Neural progenitor cell (in vitro differentiated cells): ENCODE measurements at regions not wholly inside any gene's neighbourhood (a gene's known extent, or its start where the extent isn't known, plus 50 kb on each side); places are given as distances from the start of the nearest gene placed in this dataset.

ENCODE experiments used
- DNase-seq: peaks from one replicate; pipeline ENCODE4 v3.0.0-alpha.2; 2016; ENCODE audit warnings: low spot score
- H2AFZ ChIP-seq: fragments of 200-600 bp; sonication (generic); replicated peaks from 2 replicates; pipeline ENCODE4 v1.6.1; 2016; ENCODE audit warnings: antibody characterized with exemption
- H3F3A ChIP-seq: fragments of 200-600 bp; sonication (generic); 2 replicates; pipeline ENCODE4 v1.6.1; 2016; ENCODE audit warnings: antibody characterized with exemption, low read depth
- H3K27ac ChIP-seq: fragments of 200-600 bp; sonication (generic); 2 replicates; pipeline ENCODE4 v1.5.1; 2016; ENCODE audit warnings: mild to moderate bottlenecking
- H3K27me3 ChIP-seq: fragments of 200-600 bp; sonication (generic); 2 replicates; pipeline ENCODE4 v1.6.1; 2016; ENCODE audit warnings: mild to moderate bottlenecking, moderate library complexity
- H3K36me3 ChIP-seq: fragments of 200-600 bp; sonication (generic); 2 replicates; pipeline ENCODE4 v1.5.1; 2016
- H3K4me1 ChIP-seq: fragments of 200-600 bp; sonication (generic); 2 replicates; pipeline ENCODE4 v1.6.1; 2016; ENCODE audit warnings: mixed run types
- H3K4me2 ChIP-seq: fragments of 200-600 bp; sonication (generic); 2 replicates; pipeline ENCODE4 v1.6.1; 2016
- H3K4me3 ChIP-seq: fragments of 200-600 bp; sonication (generic); 2 replicates; pipeline ENCODE4 v1.5.1; 2016
- H3K79me2 ChIP-seq: fragments of 200-600 bp; sonication (generic); 2 replicates; pipeline ENCODE4 v1.6.1; 2016; ENCODE audit warnings: low read depth
- H3K9ac ChIP-seq: fragments of 200-600 bp; sonication (generic); 2 replicates; pipeline ENCODE4 v1.6.1; 2016
- H3K9me3 ChIP-seq: fragments of 200-600 bp; sonication (generic); 2 replicates; pipeline ENCODE4 v1.5.1; 2016; ENCODE audit warnings: low read depth
- H4K20me1 ChIP-seq: fragments of 200-600 bp; sonication (generic); 2 replicates; pipeline ENCODE4 v1.6.1; 2016; ENCODE audit warnings: low read depth
- H3K27ac Mint-ChIP-seq: 3 replicates; pipeline ENCODE4 v1.8.0; 2021; ENCODE audit warnings: mixed read lengths
- H3K27me3 Mint-ChIP-seq: 2 replicates; pipeline ENCODE4 v1.8.0; 2022; ENCODE audit warnings: low read depth, mild to moderate bottlenecking, inconsistent platforms, moderate library complexity, mixed read lengths; ENCODE audit not compliant: insufficient read depth
- H3K36me3 Mint-ChIP-seq: 3 replicates; pipeline ENCODE4 v1.8.0; 2021; ENCODE audit warnings: mixed read lengths
- H3K4me1 Mint-ChIP-seq: 3 replicates; pipeline ENCODE4 v1.8.0; 2021; ENCODE audit warnings: mixed read lengths
- H3K4me3 Mint-ChIP-seq: 3 replicates; pipeline ENCODE4 v1.8.0; 2021; ENCODE audit warnings: mild to moderate bottlenecking, moderate library complexity, mixed read lengths
- H3K9me3 Mint-ChIP-seq: 3 replicates; pipeline ENCODE4 v1.8.0; 2020; ENCODE audit warnings: mixed read lengths
- EZH2 ChIP-seq: fragments of 200-600 bp; sonication (generic); IDR thresholded peaks from 2 replicates; pipeline ENCODE4 v1.6.1; 2017; ENCODE audit warnings: antibody characterized with exemption, mild to moderate bottlenecking, moderate library complexity
- EZH2phosphoT487 ChIP-seq: fragments of 200-600 bp; sonication (generic); IDR thresholded peaks from 2 replicates; pipeline ENCODE4 v1.6.1; 2017; ENCODE audit warnings: antibody characterized with exemption
- TF ChIP-seq, protein P1 (sequence below): fragments of 200-600 bp; sonication (generic); IDR thresholded peaks from 2 replicates; pipeline ENCODE4 v1.5.1; 2017; ENCODE audit warnings: antibody characterized with exemption, mild to moderate bottlenecking

DNA sequence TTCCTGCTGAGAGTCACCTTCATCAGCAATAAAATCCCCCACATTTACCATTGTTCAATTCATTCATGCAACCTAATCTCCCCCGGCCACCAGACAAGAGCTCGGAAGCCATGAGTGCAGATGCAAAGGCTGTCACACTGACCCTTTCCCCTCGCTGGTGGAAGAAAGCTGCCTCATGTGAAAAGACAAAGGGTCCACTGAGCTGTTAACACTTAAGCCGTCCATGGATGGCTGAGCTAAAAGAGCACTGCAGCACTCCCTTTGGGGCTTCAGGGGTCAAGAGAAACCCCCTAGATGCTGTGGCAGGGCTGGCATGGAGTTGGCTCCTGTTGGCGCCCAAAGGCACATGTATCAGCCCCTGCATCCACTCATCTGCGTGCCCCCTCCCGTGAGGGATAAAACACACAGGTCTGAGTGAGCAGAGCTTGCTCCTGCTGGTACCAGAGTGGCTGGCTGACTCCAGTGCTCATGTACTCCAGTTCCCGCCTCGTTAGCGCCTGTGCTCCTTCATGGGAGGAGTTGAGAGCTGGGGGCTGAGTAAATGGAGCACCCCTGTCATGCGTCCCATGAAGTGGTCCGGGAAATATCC, 216.5 kb downstream of the PDHA2 start:
- Histone ChIP-seq H3K27me3 (no peaks in the 10 kb centered on the region), H3K4me3 (no peak overlapping the region), H3K4me2 (peak overlapping the region; percentile 46), H3F3A (peaks cover 8% of the 10 kb centered on the region), H4K20me1 (no peaks in the 10 kb centered on the region), H3K9ac (no peak overlapping the region), H3K36me3 (no peaks in the 10 kb centered on the region), H2AFZ (no peak overlapping the region), H3K27ac (no peak overlapping the region), H3K9me3 (no peaks in the 10 kb centered on the region), H3K4me1 (peaks cover 11% of the 10 kb centered on the region), H3K79me2 (no peaks in the 10 kb centered on the region)
- peak; percentile 90 for DNase-seq
- Mint-ChIP-seq H3K27me3 (no peaks in the 10 kb centered on the region), H3K9me3 (peaks cover 7% of the 10 kb centered on the region), H3K36me3 (no peaks in the 10 kb centered on the region), H3K4me3 (peak overlapping the region; percentile 30), H3K4me1 (peaks cover 19% of the 10 kb centered on the region), H3K27ac (peak overlapping the region; percentile 95)
- TF ChIP-seq EZH2phosphoT487 (no peak), EZH2 (no peak)
- TF ChIP-seq, protein P1, sequence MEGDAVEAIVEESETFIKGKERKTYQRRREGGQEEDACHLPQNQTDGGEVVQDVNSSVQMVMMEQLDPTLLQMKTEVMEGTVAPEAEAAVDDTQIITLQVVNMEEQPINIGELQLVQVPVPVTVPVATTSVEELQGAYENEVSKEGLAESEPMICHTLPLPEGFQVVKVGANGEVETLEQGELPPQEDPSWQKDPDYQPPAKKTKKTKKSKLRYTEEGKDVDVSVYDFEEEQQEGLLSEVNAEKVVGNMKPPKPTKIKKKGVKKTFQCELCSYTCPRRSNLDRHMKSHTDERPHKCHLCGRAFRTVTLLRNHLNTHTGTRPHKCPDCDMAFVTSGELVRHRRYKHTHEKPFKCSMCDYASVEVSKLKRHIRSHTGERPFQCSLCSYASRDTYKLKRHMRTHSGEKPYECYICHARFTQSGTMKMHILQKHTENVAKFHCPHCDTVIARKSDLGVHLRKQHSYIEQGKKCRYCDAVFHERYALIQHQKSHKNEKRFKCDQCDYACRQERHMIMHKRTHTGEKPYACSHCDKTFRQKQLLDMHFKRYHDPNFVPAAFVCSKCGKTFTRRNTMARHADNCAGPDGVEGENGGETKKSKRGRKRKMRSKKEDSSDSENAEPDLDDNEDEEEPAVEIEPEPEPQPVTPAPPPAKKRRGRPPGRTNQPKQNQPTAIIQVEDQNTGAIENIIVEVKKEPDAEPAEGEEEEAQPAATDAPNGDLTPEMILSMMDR, result no peak

DNA sequence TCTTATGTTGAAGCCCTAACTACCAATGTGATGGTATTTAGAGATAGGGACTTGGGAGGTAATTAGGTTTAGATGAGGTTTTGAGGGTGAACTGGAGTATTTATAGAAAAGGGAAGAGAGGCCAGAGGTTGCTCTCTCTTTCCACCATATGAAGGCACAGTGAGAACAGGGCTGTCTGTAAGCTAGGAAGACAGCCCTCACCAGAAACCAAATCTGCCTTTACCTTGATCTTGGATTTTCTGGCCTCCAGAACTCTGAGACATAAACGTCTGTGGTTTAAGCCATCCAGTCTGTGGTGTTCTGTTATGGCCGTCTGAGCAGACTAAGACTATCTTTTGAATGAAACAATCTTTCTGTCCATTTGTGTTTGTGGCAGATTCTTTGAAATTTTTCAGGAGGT, 223.7 kb downstream of the PDHA2 start:
- no peaks in the 10 kb centered on the region for H3K79me2 ChIP-seq
- H3K4me2 ChIP-seq, result no peak overlapping the region
- TF ChIP-seq, protein P1, result no peak
- TF ChIP-seq EZH2 (no peak), EZH2phosphoT487 (no peak)
- no peaks in the 10 kb centered on the region for H3K27me3 ChIP-seq
- H3K27ac ChIP-seq, result no peak overlapping the region
- no peak overlapping the region for H3K27ac Mint-ChIP-seq
- no peaks in the 10 kb centered on the region for H3K4me1 ChIP-seq
- peaks cover 7% of the 10 kb centered on the region for H3K27me3 Mint-ChIP-seq
- peaks cover 11% of the 10 kb centered on the region for H3K9me3 Mint-ChIP-seq
- DNase-seq, result no peak
- H3K36me3 ChIP-seq, result no peaks in the 10 kb centered on the region
- H3K4me3 ChIP-seq, result no peak overlapping the region
- H3K4me1 Mint-ChIP-seq, result no peaks in the 10 kb centered on the region
- no peaks in the 10 kb centered on the region for H3K36me3 Mint-ChIP-seq
- H3K9ac ChIP-seq, result no peak overlapping the region
- no peaks in the 10 kb centered on the region for H3F3A ChIP-seq
- no peaks in the 10 kb centered on the region for H4K20me1 ChIP-seq
- H2AFZ ChIP-seq, result no peak overlapping the region
- no peak overlapping the region for H3K4me3 Mint-ChIP-seq
- no peaks in the 10 kb centered on the region for H3K9me3 ChIP-seq

DNA sequence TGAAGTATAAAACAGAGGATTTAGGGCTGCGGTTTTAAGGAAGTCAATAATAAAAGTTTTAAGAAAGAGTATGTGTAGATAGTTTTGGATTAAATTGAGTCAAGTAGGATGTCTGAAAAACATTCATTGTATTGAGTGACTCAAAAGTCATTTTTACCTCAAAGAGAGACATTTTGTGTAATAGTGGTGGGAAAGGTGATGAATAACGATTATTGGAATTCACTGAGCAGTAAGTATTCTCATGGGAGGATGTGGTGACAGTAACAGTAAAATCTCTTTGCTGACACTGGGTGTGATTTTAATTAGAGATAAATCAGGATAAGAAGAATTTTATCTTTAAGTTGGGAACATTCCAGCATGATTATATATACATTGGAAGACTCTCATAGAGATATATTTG, 233.6 kb downstream of the PDHA2 start:
- Histone ChIP-seq H2AFZ (no peak overlapping the region), H3K4me3 (no peak overlapping the region), H3K4me1 (no peaks in the 10 kb centered on the region), H4K20me1 (no peaks in the 10 kb centered on the region), H3K4me2 (no peak overlapping the region), H3K36me3 (no peaks in the 10 kb centered on the region), H3K9me3 (no peaks in the 10 kb centered on the region), H3F3A (no peaks in the 10 kb centered on the region), H3K27me3 (no peaks in the 10 kb centered on the region), H3K27ac (no peak overlapping the region), H3K79me2 (no peaks in the 10 kb centered on the region), H3K9ac (no peak overlapping the region)
- TF ChIP-seq, protein P1, result no peak
- no peak for TF ChIP-seq EZH2
- no peak for TF ChIP-seq EZH2phosphoT487
- Mint-ChIP-seq H3K4me3 (no peak overlapping the region), H3K27ac (no peak overlapping the region), H3K27me3 (peaks cover 2% of the 10 kb centered on the region), H3K9me3 (peaks cover 7% of the 10 kb centered on the region), H3K36me3 (no peaks in the 10 kb centered on the region), H3K4me1 (no peaks in the 10 kb centered on the region)
- DNase-seq, result no peak
